H9 (cell line): ENCODE measurements at regions not wholly inside any gene's neighbourhood (a gene's known extent, or its start where the extent isn't known, plus 50 kb on each side); places are given as distances from the start of the nearest gene placed in this dataset.

Experiments
- DNase-seq: peaks from one replicate; pipeline ENCODE4 v3.0.0-alpha.2; 2017
- H2AFZ ChIP-seq: one replicate; pipeline ENCODE4 v1.6.1; 2013; ENCODE audit warnings: mild to moderate bottlenecking, low read length, control low read depth, moderate library complexity
- H2AK5ac ChIP-seq: 2 replicates; pipeline ENCODE4 v1.6.1; 2013; ENCODE audit warnings: low read length, control low read depth, mixed read lengths; ENCODE audit not compliant: insufficient read length
- H2BK120ac ChIP-seq: one replicate; pipeline ENCODE4 v1.6.1; 2013; ENCODE audit warnings: low read depth, mild to moderate bottlenecking, low read length, control low read depth, inconsistent platforms; ENCODE audit not compliant: poor library complexity, severe bottlenecking
- H2BK12ac ChIP-seq: 2 replicates; pipeline ENCODE4 v1.6.1; 2013; ENCODE audit warnings: low read length, control low read depth, mixed read lengths, low read depth; ENCODE audit not compliant: insufficient read length
- H2BK15ac ChIP-seq: 2 replicates; pipeline ENCODE4 v1.6.1; 2013; ENCODE audit warnings: low read depth, low read length, control low read depth
- H2BK20ac ChIP-seq: one replicate; pipeline ENCODE4 v1.6.1; 2013; ENCODE audit warnings: low read depth, mild to moderate bottlenecking, low read length, control low read depth, inconsistent platforms; ENCODE audit not compliant: poor library complexity, severe bottlenecking
- H2BK5ac ChIP-seq: 2 replicates; pipeline ENCODE4 v1.6.1; 2013; ENCODE audit warnings: low read length, control low read depth, mixed read lengths; ENCODE audit not compliant: insufficient read length
- H3K14ac ChIP-seq: 2 replicates; pipeline ENCODE4 v1.6.1; 2013; ENCODE audit warnings: low read length, control low read depth; ENCODE audit not compliant: insufficient read depth
- H3K18ac ChIP-seq: 2 replicates; pipeline ENCODE4 v1.6.1; 2013; ENCODE audit warnings: low read depth, mild to moderate bottlenecking, mixed read lengths, low read length, control low read depth; ENCODE audit not compliant: insufficient read length
- H3K23ac ChIP-seq: 2 replicates; pipeline ENCODE4 v1.6.1; 2013; ENCODE audit warnings: low read length, control low read depth, mixed read lengths, low read depth; ENCODE audit not compliant: insufficient read length
- H3K23me2 ChIP-seq: 2 replicates; pipeline ENCODE4 v1.6.1; 2013; ENCODE audit warnings: low read depth, mild to moderate bottlenecking, mixed read lengths, low read length, control low read depth; ENCODE audit not compliant: insufficient read length, poor library complexity, severe bottlenecking
- H3K27ac ChIP-seq: 2 replicates; pipeline ENCODE4 v1.5.1; 2013; ENCODE audit warnings: low read length, control low read depth, mixed read lengths, low read depth; ENCODE audit not compliant: insufficient read length
- H3K27me3 ChIP-seq: 2 replicates; pipeline ENCODE4 v1.6.1; 2013; ENCODE audit warnings: low read length, control low read depth, inconsistent platforms; ENCODE audit not compliant: insufficient read depth
- H3K4ac ChIP-seq: 2 replicates; pipeline ENCODE4 v1.6.1; 2013; ENCODE audit warnings: low read depth, mild to moderate bottlenecking, control low read depth, inconsistent platforms, low read length, moderate library complexity
- H3K4me1 ChIP-seq: 2 replicates; pipeline ENCODE4 v1.6.1; 2013; ENCODE audit warnings: low read length, control low read depth, inconsistent platforms; ENCODE audit not compliant: insufficient read depth
- H3K4me2 ChIP-seq: 2 replicates; pipeline ENCODE4 v1.6.1; 2013; ENCODE audit warnings: low read length, control low read depth, mixed read lengths; ENCODE audit not compliant: insufficient read length, insufficient read depth
- H3K56ac ChIP-seq: 2 replicates; pipeline ENCODE4 v1.6.1; 2013; ENCODE audit warnings: low read depth, mild to moderate bottlenecking, mixed read lengths, low read length, control low read depth; ENCODE audit not compliant: insufficient read length
- H3K79me1 ChIP-seq: 2 replicates; pipeline ENCODE4 v1.6.1; 2013; ENCODE audit warnings: low read depth, mild to moderate bottlenecking, moderate library complexity, low read length, control low read depth, inconsistent platforms; ENCODE audit not compliant: insufficient read depth, poor library complexity, severe bottlenecking
- H3K79me2 ChIP-seq: 2 replicates; pipeline ENCODE4 v1.6.1; 2013; ENCODE audit warnings: low read length, control low read depth, inconsistent platforms; ENCODE audit not compliant: insufficient read depth
- H3K9ac ChIP-seq: 2 replicates; pipeline ENCODE4 v1.6.1; 2013; ENCODE audit warnings: low read length, control low read depth, mixed read lengths; ENCODE audit not compliant: insufficient read length; ENCODE audit errors: extremely low read depth
- H3K9me3 ChIP-seq: one replicate; pipeline ENCODE4 v1.6.1; 2013; ENCODE audit warnings: low read depth, low read length, inconsistent platforms; ENCODE audit not compliant: control insufficient read depth
- H3T11ph ChIP-seq: one replicate; pipeline ENCODE4 v1.6.1; 2013; ENCODE audit warnings: mild to moderate bottlenecking, low read length, control low read depth, inconsistent platforms
- H4K20me1 ChIP-seq: one replicate; pipeline ENCODE4 v1.6.1; 2013; ENCODE audit not compliant: control insufficient read depth, insufficient read length, insufficient read depth
- H4K5ac ChIP-seq: 2 replicates; pipeline ENCODE4 v1.6.1; 2013; ENCODE audit warnings: low read depth, mild to moderate bottlenecking, mixed read lengths, low read length, control low read depth; ENCODE audit not compliant: insufficient read length
- H4K8ac ChIP-seq: replicated peaks from 2 replicates; pipeline ENCODE4 v1.6.1; 2013; ENCODE audit warnings: low read length, control low read depth, mixed read lengths, low read depth; ENCODE audit not compliant: insufficient read length
- H4K91ac ChIP-seq: 2 replicates; pipeline ENCODE4 v1.6.1; 2013; ENCODE audit warnings: low read depth, mild to moderate bottlenecking, moderate library complexity, mixed read lengths, low read length, control low read depth; ENCODE audit not compliant: insufficient read length
- H3K27ac Mint-ChIP-seq, 3 experiments: 2 replicates in 2 of 3; 3 replicates in 1 of 3; pipeline ENCODE4 v1.8.0; 2020 to 2021; ENCODE audit warnings: mixed read lengths in 3 of 3, mild to moderate bottlenecking in 1 of 3, moderate library complexity in 1 of 3
- H3K27me3 Mint-ChIP-seq: 2 replicates; pipeline ENCODE4 v1.8.0; 2021; ENCODE audit warnings: low read depth, mild to moderate bottlenecking, moderate library complexity, mixed read lengths
- H3K36me3 Mint-ChIP-seq, 3 experiments: 2 replicates in 2 of 3; 3 replicates in 1 of 3; pipeline ENCODE4 v1.8.0; 2020 to 2021; ENCODE audit warnings: low read depth in 3 of 3, mixed read lengths in 3 of 3; ENCODE audit not compliant: insufficient read depth in 1 of 3
- H3K4me1 Mint-ChIP-seq, 2 experiments: 2 replicates each; pipeline ENCODE4 v1.8.0; 2020; ENCODE audit warnings: mixed read lengths in 2 of 2
- H3K4me3 Mint-ChIP-seq, 2 experiments: 2 replicates in 1 of 2; 3 replicates in 1 of 2; pipeline ENCODE4 v1.8.0; 2020 to 2021; ENCODE audit warnings: mild to moderate bottlenecking in 2 of 2, mixed read lengths in 2 of 2, moderate library complexity in 1 of 2
- H3K9me3 Mint-ChIP-seq, 2 experiments: 2 replicates in 1 of 2; 3 replicates in 1 of 2; pipeline ENCODE4 v1.8.0; 2020; ENCODE audit warnings: mild to moderate bottlenecking in 2 of 2, mixed read lengths in 2 of 2, moderate library complexity in 1 of 2
- WGBS: extraction: QIAGEN DNeasy Blood & Tissue Kit; methylation state at CpG from one replicate; pipeline ENCODE4 v1.1.7; 2013; ENCODE audit warnings: missing lambda C conversion rate, low lambda C conversion rate, mixed read lengths; ENCODE audit not compliant: insufficient read length; ENCODE audit errors: extremely low coverage; 5-methylcytosine and 5-hydroxymethylcytosine counted together
- TF ChIP-seq, protein P1 (sequence below): fragments of 200-600 bp; sonication (generic); conservative IDR thresholded peaks from 3 replicates; pipeline ENCODE4 v1.8.0; 2021; ENCODE audit warnings: antibody characterized with exemption, mild to moderate bottlenecking

DNA sequence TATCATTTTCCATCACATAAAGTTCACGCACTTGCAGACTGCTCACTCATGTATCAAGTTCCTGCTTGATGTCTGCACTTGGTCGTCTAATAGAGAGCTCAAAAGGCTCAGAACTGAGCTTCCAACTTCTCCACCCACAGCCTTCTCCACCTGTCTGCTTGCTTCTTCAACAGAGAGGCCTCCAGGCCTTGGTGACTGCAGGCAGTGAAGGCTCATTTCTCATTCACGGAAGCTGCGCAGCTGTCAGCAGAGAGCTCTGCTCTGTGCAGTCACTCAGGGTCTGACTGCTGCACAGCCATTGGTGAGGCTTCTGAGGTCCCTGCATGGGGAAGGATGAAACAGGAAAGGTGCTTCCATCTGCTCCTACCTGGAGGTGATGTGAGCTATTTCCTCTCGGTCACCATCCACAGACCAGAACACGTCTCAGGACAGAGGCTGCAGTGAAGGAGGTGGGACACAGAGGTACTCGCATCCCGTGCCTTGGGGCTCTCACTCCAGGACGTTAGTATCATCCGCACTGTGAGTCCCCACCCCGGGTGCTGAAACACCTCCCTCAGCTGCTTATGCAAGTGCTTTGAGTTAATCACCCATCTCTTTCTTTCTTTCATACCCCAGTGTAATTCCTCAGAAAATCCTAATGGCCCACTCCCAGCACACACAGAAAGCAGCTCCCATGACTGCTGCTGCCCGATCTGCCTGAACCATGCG is 126.2 kb downstream of the TMEM18 start:
- H3K18ac ChIP-seq, result no peak overlapping the region
- Mint-ChIP-seq H3K27ac (no peak overlapping the region), H3K27me3 (peaks cover 19% of the 10 kb centered on the region), H3K4me3 (no peak overlapping the region), H3K4me1 (peaks cover 5 to 7% of the 10 kb centered on the region in 2 experiments), H3K36me3 (no peaks in the 10 kb centered on the region), H3K9me3 (no peaks in the 10 kb centered on the region)
- no peak overlapping the region for H3T11ph ChIP-seq
- no peaks in the 10 kb centered on the region for H3K27me3 ChIP-seq
- no peak overlapping the region for H3K4me2 ChIP-seq
- H3K79me2 ChIP-seq, result no peaks in the 10 kb centered on the region
- no peak overlapping the region for H3K23ac ChIP-seq
- no peak overlapping the region for H2AFZ ChIP-seq
- no peak overlapping the region for H4K5ac ChIP-seq
- H3K14ac ChIP-seq, result no peak overlapping the region
- H3K56ac ChIP-seq, result no peak overlapping the region
- no peaks in the 10 kb centered on the region for H4K20me1 ChIP-seq
- H2BK5ac ChIP-seq, result no peak overlapping the region
- no peaks in the 10 kb centered on the region for H3K79me1 ChIP-seq
- no peak overlapping the region for H3K4ac ChIP-seq
- TF ChIP-seq, protein P1, sequence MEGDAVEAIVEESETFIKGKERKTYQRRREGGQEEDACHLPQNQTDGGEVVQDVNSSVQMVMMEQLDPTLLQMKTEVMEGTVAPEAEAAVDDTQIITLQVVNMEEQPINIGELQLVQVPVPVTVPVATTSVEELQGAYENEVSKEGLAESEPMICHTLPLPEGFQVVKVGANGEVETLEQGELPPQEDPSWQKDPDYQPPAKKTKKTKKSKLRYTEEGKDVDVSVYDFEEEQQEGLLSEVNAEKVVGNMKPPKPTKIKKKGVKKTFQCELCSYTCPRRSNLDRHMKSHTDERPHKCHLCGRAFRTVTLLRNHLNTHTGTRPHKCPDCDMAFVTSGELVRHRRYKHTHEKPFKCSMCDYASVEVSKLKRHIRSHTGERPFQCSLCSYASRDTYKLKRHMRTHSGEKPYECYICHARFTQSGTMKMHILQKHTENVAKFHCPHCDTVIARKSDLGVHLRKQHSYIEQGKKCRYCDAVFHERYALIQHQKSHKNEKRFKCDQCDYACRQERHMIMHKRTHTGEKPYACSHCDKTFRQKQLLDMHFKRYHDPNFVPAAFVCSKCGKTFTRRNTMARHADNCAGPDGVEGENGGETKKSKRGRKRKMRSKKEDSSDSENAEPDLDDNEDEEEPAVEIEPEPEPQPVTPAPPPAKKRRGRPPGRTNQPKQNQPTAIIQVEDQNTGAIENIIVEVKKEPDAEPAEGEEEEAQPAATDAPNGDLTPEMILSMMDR, result no peak
- H2BK15ac ChIP-seq, result no peak overlapping the region
- no peak overlapping the region for H2BK12ac ChIP-seq
- WGBS, result no CpG with 5 or more reads among the region's 13 CpGs
- H3K9me3 ChIP-seq, result no peaks in the 10 kb centered on the region
- H3K4me1 ChIP-seq, result no peaks in the 10 kb centered on the region
- H2BK120ac ChIP-seq, result no peak overlapping the region
- H4K91ac ChIP-seq, result no peak overlapping the region
- H2AK5ac ChIP-seq, result no peak overlapping the region
- H2BK20ac ChIP-seq, result no peak overlapping the region
- no peak overlapping the region for H4K8ac ChIP-seq
- no peak for DNase-seq
- no peak overlapping the region for H3K9ac ChIP-seq
- H3K23me2 ChIP-seq, result no peaks in the 10 kb centered on the region
- H3K27ac ChIP-seq, result no peak overlapping the region
